ENCODE measurements at regions not wholly inside any gene's neighbourhood (a gene's known extent, or its start where the extent isn't known, plus 50 kb on each side); places are given as distances from the start of the nearest gene placed in this dataset.

GRCh38 chr5:122533825-122534224, 221.8 kb downstream of the SNCAIP start:
- no peak overlapping the region for H4K91ac ChIP-seq (ENCODE audit: insufficient read depth, low read depth, low read length)
- ChIA-PET POLR2A (ENCODE audit: unreplicated experiment) (no interaction called here), CTCF (no interaction called here)
- H2AFZ ChIP-seq (replicated peaks; ENCODE audit: low read length, poor library complexity) = no peak overlapping the region
- no peak overlapping the region for H3K4ac ChIP-seq (ENCODE audit: low read depth, low read length)
- dilution Hi-C loops (cut with HindIII; ENCODE audit: low sequenced_read_pairs, unreplicated experiment) = no loop called here
- H3K9ac ChIP-seq (ENCODE audit: low read depth, low read length) = no peak overlapping the region
- H2BK5ac ChIP-seq (ENCODE audit: low read depth, low read length, poor library complexity, severe bottlenecking) = no peak overlapping the region
- H3K79me1 ChIP-seq (ENCODE audit: low read depth in 1 of 2, low read length in 2 of 2) = no peaks in the 10 kb centered on the region
- no peaks in the 10 kb centered on the region for H4K20me1 ChIP-seq (ENCODE audit: insufficient read depth, low read length)
- no peak overlapping the region for H2AK9ac ChIP-seq (replicated peaks; ENCODE audit: low read depth, low read length, poor library complexity)
- H3K56ac ChIP-seq (ENCODE audit: extremely low read depth, insufficient read depth, low read length) = no peak overlapping the region
- H4K8ac ChIP-seq (ENCODE audit: low read depth in 2 of 2, low read length in 2 of 2) = no peak overlapping the region
- no peak overlapping the region for H2BK15ac ChIP-seq (ENCODE audit: low read depth, low read length)
- no peak for ATAC-seq (ENCODE audit: low read depth)
- no peak overlapping the region for H2BK120ac ChIP-seq (ENCODE audit: low read depth, low read length)
- no peak for DNase-seq
- in situ Hi-C loops (cut with MboI; ENCODE audit: low sequenced_read_pairs) = no loop called here
- no peak overlapping the region for H3K23ac ChIP-seq (ENCODE audit: low read depth, low read length)
- H3K4me3 ChIP-seq (ENCODE audit: insufficient read depth, low read depth, low read length) = no peak overlapping the region
- H3K9me3 ChIP-seq (ENCODE audit: control insufficient read depth, insufficient read depth, low read length) = no peaks in the 10 kb centered on the region
- no TSS peak for BruUV-seq (replicated peaks)
- no peak overlapping the region for H3K4me2 ChIP-seq (ENCODE audit: low read depth, low read length)
- no peak overlapping the region for H3K18ac ChIP-seq (ENCODE audit: low read depth, low read length)
- no peak overlapping the region for H3K27ac ChIP-seq (ENCODE audit: insufficient read depth, low read length)
- peaks cover 2% of the 10 kb centered on the region for H3K27me3 ChIP-seq (ENCODE audit: control insufficient read depth, insufficient read depth, low read length)
- H3K9me1 ChIP-seq (ENCODE audit: insufficient read depth, low read length) = no peaks in the 10 kb centered on the region
- no peak overlapping the region for H2AK5ac ChIP-seq (ENCODE audit: low read depth, low read length)
- H2BK20ac ChIP-seq (ENCODE audit: low read depth, low read length) = no peak overlapping the region
- H3K4me1 ChIP-seq (ENCODE audit: control insufficient read depth, insufficient read depth, low read length) = no peaks in the 10 kb centered on the region
- no peak overlapping the region for H4K5ac ChIP-seq (ENCODE audit: low read depth, low read length)
- no peak overlapping the region for H3K14ac ChIP-seq (replicated peaks; ENCODE audit: low read depth, low read length)
- H3K36me3 ChIP-seq (ENCODE audit: control insufficient read depth, insufficient read depth, low read length) = no peaks in the 10 kb centered on the region
- intact Hi-C loops (cut with micrococcal nuclease) = loop anchor here (10.0 kb wide), 1 partner anchor 171 kb away; no protein-coding TSS in a partner anchor
- TF ChIP-seq RAD21 (IDR thresholded peaks at IDR 0.05; ENCODE audit: low read length) (no peak), RCOR1 (IDR thresholded peaks at IDR 0.05; ENCODE audit: insufficient replicate concordance, low read length) (no peak), BHLHE40 (IDR thresholded peaks at IDR 0.05; ENCODE audit: low read depth, low read length) (no peak), ELK1 (IDR thresholded peaks at IDR 0.05; ENCODE audit: borderline replicate concordance, low read depth, low read length) (no peak), MAZ (IDR thresholded peaks at IDR 0.05; ENCODE audit: borderline replicate concordance, low read depth, low read length) (no peak), FOS (IDR thresholded peaks at IDR 0.05; ENCODE audit: low read depth, low read length) (no peak), MAFK (IDR thresholded peaks at IDR 0.05; ENCODE audit: low read depth, low read length) (no peak), USF2 (IDR thresholded peaks at IDR 0.05; ENCODE audit: low read depth, low read length) (no peak), NFE2L2 (IDR thresholded peaks at IDR 0.05; ENCODE audit: low read depth, low read length) (no peak), CTCF (conservative IDR thresholded peaks at IDR 0.05; ENCODE audit: low read depth, low read length) (no peak), POLR2A (IDR thresholded peaks at IDR 0.05; ENCODE audit: low read depth, low read length) (no peak), SMC3 (IDR thresholded peaks at IDR 0.05; ENCODE audit: low read depth, low read length) (no peak)

All from IMR-90 (cell line).